ENCODE measurements at regions not wholly inside any gene's neighbourhood (a gene's known extent, or its start where the extent isn't known, plus 50 kb on each side); places are given as distances from the start of the nearest gene placed in this dataset.

DNA sequence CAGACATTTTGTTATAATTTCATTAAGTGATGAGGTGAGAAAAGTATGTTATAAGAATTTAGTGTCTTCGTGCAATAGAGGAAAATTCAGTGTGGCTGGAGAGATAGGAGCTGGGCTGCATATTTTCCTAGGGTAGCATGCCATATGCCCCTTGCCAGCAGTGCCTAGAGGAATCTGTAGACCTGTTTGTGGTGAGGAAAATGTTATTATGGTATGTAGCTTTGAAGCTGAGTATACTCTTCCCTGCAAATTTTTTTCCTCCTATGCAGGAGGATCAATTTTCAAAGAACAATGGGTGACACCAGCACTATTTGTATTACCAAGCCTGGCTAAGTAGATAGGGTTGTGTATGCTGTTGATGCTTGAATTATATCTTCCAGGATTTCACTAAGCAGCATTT, 200.6 kb downstream of the EDEM1 start:
- no peak for TF ChIP-seq EZH2 (IDR thresholded peaks at IDR 0.05; ENCODE audit: borderline replicate concordance, low read depth, low read length)
- TF ChIP-seq, protein P1, sequence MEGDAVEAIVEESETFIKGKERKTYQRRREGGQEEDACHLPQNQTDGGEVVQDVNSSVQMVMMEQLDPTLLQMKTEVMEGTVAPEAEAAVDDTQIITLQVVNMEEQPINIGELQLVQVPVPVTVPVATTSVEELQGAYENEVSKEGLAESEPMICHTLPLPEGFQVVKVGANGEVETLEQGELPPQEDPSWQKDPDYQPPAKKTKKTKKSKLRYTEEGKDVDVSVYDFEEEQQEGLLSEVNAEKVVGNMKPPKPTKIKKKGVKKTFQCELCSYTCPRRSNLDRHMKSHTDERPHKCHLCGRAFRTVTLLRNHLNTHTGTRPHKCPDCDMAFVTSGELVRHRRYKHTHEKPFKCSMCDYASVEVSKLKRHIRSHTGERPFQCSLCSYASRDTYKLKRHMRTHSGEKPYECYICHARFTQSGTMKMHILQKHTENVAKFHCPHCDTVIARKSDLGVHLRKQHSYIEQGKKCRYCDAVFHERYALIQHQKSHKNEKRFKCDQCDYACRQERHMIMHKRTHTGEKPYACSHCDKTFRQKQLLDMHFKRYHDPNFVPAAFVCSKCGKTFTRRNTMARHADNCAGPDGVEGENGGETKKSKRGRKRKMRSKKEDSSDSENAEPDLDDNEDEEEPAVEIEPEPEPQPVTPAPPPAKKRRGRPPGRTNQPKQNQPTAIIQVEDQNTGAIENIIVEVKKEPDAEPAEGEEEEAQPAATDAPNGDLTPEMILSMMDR (IDR thresholded peaks at IDR 0.05 in 2 of 3, conservative IDR thresholded peaks at IDR 0.05 in 1 of 3; ENCODE audit: insufficient read depth in 2 of 3, low read depth in 1 of 3, low read length in 3 of 3) = no peak
